ENCODE measurements at regions not wholly inside any gene's neighbourhood (a gene's known extent, or its start where the extent isn't known, plus 50 kb on each side); places are given as distances from the start of the nearest gene placed in this dataset.

- TF ChIP-seq FOXM1 (IDR thresholded peaks at IDR 0.05; ENCODE audit: borderline replicate concordance, low read depth) (no peak), EP300 (IDR thresholded peaks at IDR 0.05; ENCODE audit: borderline replicate concordance) (no peak), CEBPB (IDR thresholded peaks at IDR 0.05) (no peak), ZBTB7A (IDR thresholded peaks at IDR 0.05; ENCODE audit: low read depth) (no peak), YY1 (IDR thresholded peaks at IDR 0.05; ENCODE audit: low read depth) (no peak), CREB1 (IDR thresholded peaks at IDR 0.05; ENCODE audit: low read depth) (no peak), TEAD4 (IDR thresholded peaks at IDR 0.05) (no peak), RAD21 (IDR thresholded peaks at IDR 0.05; ENCODE audit: low read depth) (no peak), TCF12 (IDR thresholded peaks at IDR 0.05; ENCODE audit: low read depth) (no peak), TAF1 (IDR thresholded peaks at IDR 0.05; ENCODE audit: low read depth) (no peak), NFIC (IDR thresholded peaks at IDR 0.05) (no peak), EGR1 (IDR thresholded peaks at IDR 0.05) (no peak)
- TF ChIP-seq, protein P1, sequence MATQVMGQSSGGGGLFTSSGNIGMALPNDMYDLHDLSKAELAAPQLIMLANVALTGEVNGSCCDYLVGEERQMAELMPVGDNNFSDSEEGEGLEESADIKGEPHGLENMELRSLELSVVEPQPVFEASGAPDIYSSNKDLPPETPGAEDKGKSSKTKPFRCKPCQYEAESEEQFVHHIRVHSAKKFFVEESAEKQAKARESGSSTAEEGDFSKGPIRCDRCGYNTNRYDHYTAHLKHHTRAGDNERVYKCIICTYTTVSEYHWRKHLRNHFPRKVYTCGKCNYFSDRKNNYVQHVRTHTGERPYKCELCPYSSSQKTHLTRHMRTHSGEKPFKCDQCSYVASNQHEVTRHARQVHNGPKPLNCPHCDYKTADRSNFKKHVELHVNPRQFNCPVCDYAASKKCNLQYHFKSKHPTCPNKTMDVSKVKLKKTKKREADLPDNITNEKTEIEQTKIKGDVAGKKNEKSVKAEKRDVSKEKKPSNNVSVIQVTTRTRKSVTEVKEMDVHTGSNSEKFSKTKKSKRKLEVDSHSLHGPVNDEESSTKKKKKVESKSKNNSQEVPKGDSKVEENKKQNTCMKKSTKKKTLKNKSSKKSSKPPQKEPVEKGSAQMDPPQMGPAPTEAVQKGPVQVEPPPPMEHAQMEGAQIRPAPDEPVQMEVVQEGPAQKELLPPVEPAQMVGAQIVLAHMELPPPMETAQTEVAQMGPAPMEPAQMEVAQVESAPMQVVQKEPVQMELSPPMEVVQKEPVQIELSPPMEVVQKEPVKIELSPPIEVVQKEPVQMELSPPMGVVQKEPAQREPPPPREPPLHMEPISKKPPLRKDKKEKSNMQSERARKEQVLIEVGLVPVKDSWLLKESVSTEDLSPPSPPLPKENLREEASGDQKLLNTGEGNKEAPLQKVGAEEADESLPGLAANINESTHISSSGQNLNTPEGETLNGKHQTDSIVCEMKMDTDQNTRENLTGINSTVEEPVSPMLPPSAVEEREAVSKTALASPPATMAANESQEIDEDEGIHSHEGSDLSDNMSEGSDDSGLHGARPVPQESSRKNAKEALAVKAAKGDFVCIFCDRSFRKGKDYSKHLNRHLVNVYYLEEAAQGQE (IDR thresholded peaks at IDR 0.05; ENCODE audit: low read depth) = no peak
- TF ChIP-seq, protein P2, sequence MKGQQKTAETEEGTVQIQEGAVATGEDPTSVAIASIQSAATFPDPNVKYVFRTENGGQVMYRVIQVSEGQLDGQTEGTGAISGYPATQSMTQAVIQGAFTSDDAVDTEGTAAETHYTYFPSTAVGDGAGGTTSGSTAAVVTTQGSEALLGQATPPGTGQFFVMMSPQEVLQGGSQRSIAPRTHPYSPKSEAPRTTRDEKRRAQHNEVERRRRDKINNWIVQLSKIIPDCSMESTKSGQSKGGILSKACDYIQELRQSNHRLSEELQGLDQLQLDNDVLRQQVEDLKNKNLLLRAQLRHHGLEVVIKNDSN (IDR thresholded peaks at IDR 0.05) = no peak
- TF ChIP-seq, protein P3, sequence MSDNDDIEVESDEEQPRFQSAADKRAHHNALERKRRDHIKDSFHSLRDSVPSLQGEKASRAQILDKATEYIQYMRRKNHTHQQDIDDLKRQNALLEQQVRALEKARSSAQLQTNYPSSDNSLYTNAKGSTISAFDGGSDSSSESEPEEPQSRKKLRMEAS (IDR thresholded peaks at IDR 0.05) = no peak
Measured at GRCh38 chr5:152477536-152477935, 72.5 kb upstream of the NMUR2 start.

GRCh38 chr5:152487130-152487529 is 82.1 kb upstream of the NMUR2 start:
- TF ChIP-seq, protein P1 (IDR thresholded peaks at IDR 0.05; ENCODE audit: low read depth) = no peak
- TF ChIP-seq, protein P3 (IDR thresholded peaks at IDR 0.05) = no peak
- TF ChIP-seq RAD21 (IDR thresholded peaks at IDR 0.05; ENCODE audit: low read depth) (no peak), EP300 (IDR thresholded peaks at IDR 0.05; ENCODE audit: borderline replicate concordance) (no peak), FOXM1 (IDR thresholded peaks at IDR 0.05; ENCODE audit: borderline replicate concordance, low read depth) (no peak), TCF12 (IDR thresholded peaks at IDR 0.05; ENCODE audit: low read depth) (no peak), CEBPB (IDR thresholded peaks at IDR 0.05) (no peak), TAF1 (IDR thresholded peaks at IDR 0.05; ENCODE audit: low read depth) (no peak), CREB1 (IDR thresholded peaks at IDR 0.05; ENCODE audit: low read depth) (no peak), YY1 (IDR thresholded peaks at IDR 0.05; ENCODE audit: low read depth) (no peak), ZBTB7A (IDR thresholded peaks at IDR 0.05; ENCODE audit: low read depth) (no peak), TEAD4 (IDR thresholded peaks at IDR 0.05) (no peak), EGR1 (IDR thresholded peaks at IDR 0.05) (no peak), NFIC (IDR thresholded peaks at IDR 0.05) (no peak)
- TF ChIP-seq, protein P2 (IDR thresholded peaks at IDR 0.05) = no peak

DNA sequence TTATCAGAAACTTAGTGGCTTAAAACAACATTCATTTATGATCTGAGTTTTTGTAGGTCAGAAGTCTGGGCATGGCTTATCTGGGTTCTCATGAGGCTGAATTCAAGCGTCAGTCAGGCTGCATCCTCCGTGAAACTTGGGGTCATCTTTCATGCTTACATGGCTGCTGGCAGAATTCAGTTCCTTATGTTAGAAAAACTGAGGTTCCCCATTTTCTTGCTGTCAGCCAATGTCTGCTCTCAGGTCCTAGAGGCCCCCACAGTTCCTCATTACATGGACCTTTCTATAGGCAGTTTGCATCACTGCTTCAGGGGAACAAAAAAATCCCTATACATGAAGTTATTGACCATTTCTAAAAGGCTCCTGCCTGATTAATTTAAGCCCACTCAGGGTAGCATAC is 83.8 kb upstream of the NMUR2 start:
- no peak for TF ChIP-seq EGR1 (IDR thresholded peaks at IDR 0.05)
- TF ChIP-seq, protein P3 (IDR thresholded peaks at IDR 0.05) = no peak

- no peak for TF ChIP-seq ZBTB7A (IDR thresholded peaks at IDR 0.05; ENCODE audit: low read depth)
- no peak for TF ChIP-seq NFIC (IDR thresholded peaks at IDR 0.05)
- no peak for TF ChIP-seq CREB1 (IDR thresholded peaks at IDR 0.05; ENCODE audit: low read depth)
- TF ChIP-seq, protein P3 (IDR thresholded peaks at IDR 0.05) = no peak
- TF ChIP-seq EGR1 (IDR thresholded peaks at IDR 0.05) = no peak
- no peak for TF ChIP-seq TCF12 (IDR thresholded peaks at IDR 0.05; ENCODE audit: low read depth)
- TF ChIP-seq EP300 (IDR thresholded peaks at IDR 0.05; ENCODE audit: borderline replicate concordance) = no peak
- no peak for TF ChIP-seq YY1 (IDR thresholded peaks at IDR 0.05; ENCODE audit: low read depth)
Measured at GRCh38 chr5:152499814-152500535, 94.9 kb upstream of the NMUR2 start.

DNA sequence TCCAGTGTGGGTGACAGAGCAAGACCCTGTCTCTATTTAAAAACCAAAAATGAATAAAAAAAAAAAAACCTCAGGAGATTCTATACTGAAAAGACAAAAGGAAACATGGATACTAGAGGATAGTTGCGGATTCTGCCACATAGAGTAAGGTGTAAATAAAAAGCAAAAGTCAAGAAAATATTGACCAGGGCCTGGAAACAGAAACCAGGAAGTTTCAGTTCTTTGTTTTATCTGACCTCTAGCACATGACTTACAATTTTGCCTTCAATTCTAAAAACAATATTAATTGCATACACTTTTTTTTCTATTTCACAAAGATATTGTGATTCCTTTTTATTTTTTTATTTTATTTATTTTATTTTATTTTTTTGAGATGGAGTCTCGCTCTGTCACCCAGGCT is 96.2 kb upstream of the NMUR2 start:
- TF ChIP-seq, protein P3 (IDR thresholded peaks at IDR 0.05) = no peak
- no peak for TF ChIP-seq TAF1 (IDR thresholded peaks at IDR 0.05; ENCODE audit: low read depth)
- TF ChIP-seq, protein P1 (IDR thresholded peaks at IDR 0.05; ENCODE audit: low read depth) = no peak
- no peak for TF ChIP-seq YY1 (IDR thresholded peaks at IDR 0.05; ENCODE audit: low read depth)
- TF ChIP-seq NFIC (IDR thresholded peaks at IDR 0.05) = no peak
- no peak for TF ChIP-seq CEBPB (IDR thresholded peaks at IDR 0.05)
- TF ChIP-seq EP300 (IDR thresholded peaks at IDR 0.05; ENCODE audit: borderline replicate concordance) = no peak
- no peak for TF ChIP-seq ZBTB7A (IDR thresholded peaks at IDR 0.05; ENCODE audit: low read depth)
- TF ChIP-seq, protein P2 (IDR thresholded peaks at IDR 0.05) = no peak
- no peak for TF ChIP-seq TEAD4 (IDR thresholded peaks at IDR 0.05)
- no peak for TF ChIP-seq TCF12 (IDR thresholded peaks at IDR 0.05; ENCODE audit: low read depth)
- TF ChIP-seq EGR1 (IDR thresholded peaks at IDR 0.05) = no peak
- TF ChIP-seq FOXM1 (IDR thresholded peaks at IDR 0.05; ENCODE audit: borderline replicate concordance, low read depth) = no peak

Data from Ishikawa (cell line).